ENCODE measurements at regions not wholly inside any gene's neighbourhood (a gene's known extent, or its start where the extent isn't known, plus 50 kb on each side); places are given as distances from the start of the nearest gene placed in this dataset.

DNA sequence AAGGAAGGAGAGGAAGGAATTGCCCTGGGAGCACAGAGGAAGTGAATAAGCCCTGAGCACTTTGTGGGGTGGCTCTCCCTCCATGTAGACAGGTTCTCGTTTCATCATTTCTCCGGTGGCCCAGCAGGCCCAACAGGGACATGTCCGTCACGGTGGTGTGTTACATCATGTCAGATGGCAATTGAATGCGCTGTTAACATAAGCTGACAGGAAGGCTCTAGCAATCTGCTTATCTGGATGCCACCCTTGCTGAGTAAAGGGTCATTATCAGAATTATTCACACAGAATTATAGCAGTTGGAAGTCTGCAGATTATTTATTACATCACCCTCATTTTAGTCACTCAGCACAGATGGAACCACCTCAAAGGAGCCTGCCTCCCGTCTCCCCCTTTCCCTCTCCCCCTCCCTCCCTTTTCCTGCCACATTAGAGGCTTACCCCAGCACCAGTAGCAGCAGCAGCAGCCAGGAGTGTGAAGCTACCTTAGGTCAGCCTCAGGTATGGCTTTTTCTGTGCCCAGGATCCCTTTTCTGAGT is 124.3 kb upstream of the TRIM2 start:
- Histone ChIP-seq H3K27ac (ENCODE audit: low read depth in 1 of 2, low read length in 2 of 2) (no peak overlapping the region), H3K36me3 (ENCODE audit: control insufficient read depth in 4 of 4, insufficient read depth in 3 of 4, low read depth in 1 of 4, low read length in 3 of 4) (no peaks in the 10 kb centered on the region), H3K4me3 (ENCODE audit: low read depth in 1 of 3, low read length in 3 of 3) (no peak overlapping the region), H3K9me3 (ENCODE audit: control insufficient read depth in 4 of 4, low read length in 3 of 4) (no peaks in the 10 kb centered on the region), H3K4me1 (ENCODE audit: control insufficient read depth in 4 of 4, insufficient read depth in 4 of 4, low read length in 3 of 4) (peaks cover 0 to 1% (median 0%) of the 10 kb centered on the region in 4 donors), H3K27me3 (ENCODE audit: control insufficient read depth in 4 of 4, insufficient read depth in 4 of 4, low read length in 3 of 4) (no peaks in the 10 kb centered on the region), H3K9ac (ENCODE audit: low read depth in 1 of 2, low read length in 2 of 2) (no peak overlapping the region)
- peak; percentile 64 for DNase-seq (ENCODE audit: low spot score)
- 82% methylated on average over 6 of the region's 6 CpGs for WGBS
- no peak for TF ChIP-seq FOXA1 (IDR thresholded peaks at IDR 0.05)
- no peak for TF ChIP-seq HNF4G (IDR thresholded peaks at IDR 0.05)
- TF ChIP-seq, protein P1, sequence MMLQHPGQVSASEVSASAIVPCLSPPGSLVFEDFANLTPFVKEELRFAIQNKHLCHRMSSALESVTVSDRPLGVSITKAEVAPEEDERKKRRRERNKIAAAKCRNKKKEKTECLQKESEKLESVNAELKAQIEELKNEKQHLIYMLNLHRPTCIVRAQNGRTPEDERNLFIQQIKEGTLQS (IDR thresholded peaks at IDR 0.05) = no peak
- TF ChIP-seq RAD21 (IDR thresholded peaks at IDR 0.05) = no peak
- no peak for TF ChIP-seq HNF4A (conservative IDR thresholded peaks at IDR 0.05)
- TF ChIP-seq, protein P2, sequence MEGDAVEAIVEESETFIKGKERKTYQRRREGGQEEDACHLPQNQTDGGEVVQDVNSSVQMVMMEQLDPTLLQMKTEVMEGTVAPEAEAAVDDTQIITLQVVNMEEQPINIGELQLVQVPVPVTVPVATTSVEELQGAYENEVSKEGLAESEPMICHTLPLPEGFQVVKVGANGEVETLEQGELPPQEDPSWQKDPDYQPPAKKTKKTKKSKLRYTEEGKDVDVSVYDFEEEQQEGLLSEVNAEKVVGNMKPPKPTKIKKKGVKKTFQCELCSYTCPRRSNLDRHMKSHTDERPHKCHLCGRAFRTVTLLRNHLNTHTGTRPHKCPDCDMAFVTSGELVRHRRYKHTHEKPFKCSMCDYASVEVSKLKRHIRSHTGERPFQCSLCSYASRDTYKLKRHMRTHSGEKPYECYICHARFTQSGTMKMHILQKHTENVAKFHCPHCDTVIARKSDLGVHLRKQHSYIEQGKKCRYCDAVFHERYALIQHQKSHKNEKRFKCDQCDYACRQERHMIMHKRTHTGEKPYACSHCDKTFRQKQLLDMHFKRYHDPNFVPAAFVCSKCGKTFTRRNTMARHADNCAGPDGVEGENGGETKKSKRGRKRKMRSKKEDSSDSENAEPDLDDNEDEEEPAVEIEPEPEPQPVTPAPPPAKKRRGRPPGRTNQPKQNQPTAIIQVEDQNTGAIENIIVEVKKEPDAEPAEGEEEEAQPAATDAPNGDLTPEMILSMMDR (IDR thresholded peaks at IDR 0.05; ENCODE audit: low read depth, low read length, missing input control) = no peak
- TF ChIP-seq NR2F2 (IDR thresholded peaks at IDR 0.05) = no peak

DNA sequence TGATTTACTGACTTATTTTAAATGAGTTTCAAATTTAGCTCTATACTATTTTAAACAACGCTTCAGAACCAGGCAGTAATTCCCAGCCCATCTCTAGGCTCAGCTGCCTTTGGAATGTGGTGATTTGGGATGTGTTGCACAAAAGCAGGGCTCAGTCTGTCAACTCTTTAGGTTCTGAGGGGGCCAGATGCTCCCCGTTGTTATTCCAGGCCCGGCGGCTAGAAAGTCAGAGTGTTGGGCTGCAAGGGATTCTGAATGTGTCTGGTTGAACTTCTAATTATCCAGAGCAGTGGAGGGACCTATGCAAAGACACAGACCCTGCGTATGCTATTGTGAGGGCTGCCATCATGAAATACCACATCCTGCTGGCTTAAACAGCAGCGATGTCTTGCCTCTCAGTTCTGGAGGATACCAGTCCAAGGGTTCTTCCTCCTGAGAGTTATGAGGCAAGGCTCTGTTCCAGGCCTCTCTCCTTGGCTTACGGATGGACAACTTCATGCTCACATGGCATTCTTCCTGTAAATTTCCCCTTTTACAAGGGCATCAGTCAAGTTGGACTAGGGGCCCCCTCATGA is 123.2 kb upstream of the TRIM2 start:
- Histone ChIP-seq H3K4me3 (ENCODE audit: low read depth in 1 of 3, low read length in 3 of 3) (no peak overlapping the region), H3K27ac (ENCODE audit: low read depth in 1 of 2, low read length in 2 of 2) (no peak overlapping the region), H3K9ac (ENCODE audit: low read depth in 1 of 2, low read length in 2 of 2) (no peak overlapping the region), H3K27me3 (ENCODE audit: control insufficient read depth in 4 of 4, insufficient read depth in 4 of 4, low read length in 3 of 4) (no peaks in the 10 kb centered on the region), H3K9me3 (ENCODE audit: control insufficient read depth in 4 of 4, low read length in 3 of 4) (no peaks in the 10 kb centered on the region), H3K36me3 (ENCODE audit: control insufficient read depth in 4 of 4, insufficient read depth in 3 of 4, low read depth in 1 of 4, low read length in 3 of 4) (no peaks in the 10 kb centered on the region), H3K4me1 (ENCODE audit: control insufficient read depth in 4 of 4, insufficient read depth in 4 of 4, low read length in 3 of 4) (peaks cover 0 to 5% (median 0%) of the 10 kb centered on the region in 4 donors)
- 94% methylated on average over 7 of the region's 7 CpGs for WGBS
- DNase-seq (ENCODE audit: low spot score) = no peak
- TF ChIP-seq RXRA (IDR thresholded peaks at IDR 0.05) = no peak
- TF ChIP-seq, protein P1 (IDR thresholded peaks at IDR 0.05) = no peak
- TF ChIP-seq GABPA (IDR thresholded peaks at IDR 0.05 in 1 of 2, conservative IDR thresholded peaks at IDR 0.05 in 1 of 2) = no peak
- TF ChIP-seq, protein P3, sequence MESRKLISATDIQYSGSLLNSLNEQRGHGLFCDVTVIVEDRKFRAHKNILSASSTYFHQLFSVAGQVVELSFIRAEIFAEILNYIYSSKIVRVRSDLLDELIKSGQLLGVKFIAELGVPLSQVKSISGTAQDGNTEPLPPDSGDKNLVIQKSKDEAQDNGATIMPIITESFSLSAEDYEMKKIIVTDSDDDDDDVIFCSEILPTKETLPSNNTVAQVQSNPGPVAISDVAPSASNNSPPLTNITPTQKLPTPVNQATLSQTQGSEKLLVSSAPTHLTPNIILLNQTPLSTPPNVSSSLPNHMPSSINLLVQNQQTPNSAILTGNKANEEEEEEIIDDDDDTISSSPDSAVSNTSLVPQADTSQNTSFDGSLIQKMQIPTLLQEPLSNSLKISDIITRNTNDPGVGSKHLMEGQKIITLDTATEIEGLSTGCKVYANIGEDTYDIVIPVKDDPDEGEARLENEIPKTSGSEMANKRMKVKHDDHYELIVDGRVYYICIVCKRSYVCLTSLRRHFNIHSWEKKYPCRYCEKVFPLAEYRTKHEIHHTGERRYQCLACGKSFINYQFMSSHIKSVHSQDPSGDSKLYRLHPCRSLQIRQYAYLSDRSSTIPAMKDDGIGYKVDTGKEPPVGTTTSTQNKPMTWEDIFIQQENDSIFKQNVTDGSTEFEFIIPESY (IDR thresholded peaks at IDR 0.05) = no peak
- TF ChIP-seq, protein P4, sequence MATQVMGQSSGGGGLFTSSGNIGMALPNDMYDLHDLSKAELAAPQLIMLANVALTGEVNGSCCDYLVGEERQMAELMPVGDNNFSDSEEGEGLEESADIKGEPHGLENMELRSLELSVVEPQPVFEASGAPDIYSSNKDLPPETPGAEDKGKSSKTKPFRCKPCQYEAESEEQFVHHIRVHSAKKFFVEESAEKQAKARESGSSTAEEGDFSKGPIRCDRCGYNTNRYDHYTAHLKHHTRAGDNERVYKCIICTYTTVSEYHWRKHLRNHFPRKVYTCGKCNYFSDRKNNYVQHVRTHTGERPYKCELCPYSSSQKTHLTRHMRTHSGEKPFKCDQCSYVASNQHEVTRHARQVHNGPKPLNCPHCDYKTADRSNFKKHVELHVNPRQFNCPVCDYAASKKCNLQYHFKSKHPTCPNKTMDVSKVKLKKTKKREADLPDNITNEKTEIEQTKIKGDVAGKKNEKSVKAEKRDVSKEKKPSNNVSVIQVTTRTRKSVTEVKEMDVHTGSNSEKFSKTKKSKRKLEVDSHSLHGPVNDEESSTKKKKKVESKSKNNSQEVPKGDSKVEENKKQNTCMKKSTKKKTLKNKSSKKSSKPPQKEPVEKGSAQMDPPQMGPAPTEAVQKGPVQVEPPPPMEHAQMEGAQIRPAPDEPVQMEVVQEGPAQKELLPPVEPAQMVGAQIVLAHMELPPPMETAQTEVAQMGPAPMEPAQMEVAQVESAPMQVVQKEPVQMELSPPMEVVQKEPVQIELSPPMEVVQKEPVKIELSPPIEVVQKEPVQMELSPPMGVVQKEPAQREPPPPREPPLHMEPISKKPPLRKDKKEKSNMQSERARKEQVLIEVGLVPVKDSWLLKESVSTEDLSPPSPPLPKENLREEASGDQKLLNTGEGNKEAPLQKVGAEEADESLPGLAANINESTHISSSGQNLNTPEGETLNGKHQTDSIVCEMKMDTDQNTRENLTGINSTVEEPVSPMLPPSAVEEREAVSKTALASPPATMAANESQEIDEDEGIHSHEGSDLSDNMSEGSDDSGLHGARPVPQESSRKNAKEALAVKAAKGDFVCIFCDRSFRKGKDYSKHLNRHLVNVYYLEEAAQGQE (IDR thresholded peaks at IDR 0.05) = no peak
- no peak for TF ChIP-seq FOXA1 (IDR thresholded peaks at IDR 0.05)
- TF ChIP-seq TAF1 (conservative IDR thresholded peaks at IDR 0.05) = no peak
- TF ChIP-seq HNF4A (conservative IDR thresholded peaks at IDR 0.05) = no peak
- TF ChIP-seq FOXA2 (IDR thresholded peaks at IDR 0.05) = no peak
- TF ChIP-seq NR2F2 (IDR thresholded peaks at IDR 0.05) = no peak
- TF ChIP-seq, protein P5, sequence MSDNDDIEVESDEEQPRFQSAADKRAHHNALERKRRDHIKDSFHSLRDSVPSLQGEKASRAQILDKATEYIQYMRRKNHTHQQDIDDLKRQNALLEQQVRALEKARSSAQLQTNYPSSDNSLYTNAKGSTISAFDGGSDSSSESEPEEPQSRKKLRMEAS (IDR thresholded peaks at IDR 0.05) = no peak
